NCI-H128 (cell line): ENCODE measurements at regions not wholly inside any gene's neighbourhood (a gene's known extent, or its start where the extent isn't known, plus 50 kb on each side); places are given as distances from the start of the nearest gene placed in this dataset.

Source experiments
- DNase-seq: peaks from one replicate; lab custom pipeline; 2025; ENCODE audit not compliant: unreplicated experiment; lab: John Stamatoyannopoulos, UW

DNA sequence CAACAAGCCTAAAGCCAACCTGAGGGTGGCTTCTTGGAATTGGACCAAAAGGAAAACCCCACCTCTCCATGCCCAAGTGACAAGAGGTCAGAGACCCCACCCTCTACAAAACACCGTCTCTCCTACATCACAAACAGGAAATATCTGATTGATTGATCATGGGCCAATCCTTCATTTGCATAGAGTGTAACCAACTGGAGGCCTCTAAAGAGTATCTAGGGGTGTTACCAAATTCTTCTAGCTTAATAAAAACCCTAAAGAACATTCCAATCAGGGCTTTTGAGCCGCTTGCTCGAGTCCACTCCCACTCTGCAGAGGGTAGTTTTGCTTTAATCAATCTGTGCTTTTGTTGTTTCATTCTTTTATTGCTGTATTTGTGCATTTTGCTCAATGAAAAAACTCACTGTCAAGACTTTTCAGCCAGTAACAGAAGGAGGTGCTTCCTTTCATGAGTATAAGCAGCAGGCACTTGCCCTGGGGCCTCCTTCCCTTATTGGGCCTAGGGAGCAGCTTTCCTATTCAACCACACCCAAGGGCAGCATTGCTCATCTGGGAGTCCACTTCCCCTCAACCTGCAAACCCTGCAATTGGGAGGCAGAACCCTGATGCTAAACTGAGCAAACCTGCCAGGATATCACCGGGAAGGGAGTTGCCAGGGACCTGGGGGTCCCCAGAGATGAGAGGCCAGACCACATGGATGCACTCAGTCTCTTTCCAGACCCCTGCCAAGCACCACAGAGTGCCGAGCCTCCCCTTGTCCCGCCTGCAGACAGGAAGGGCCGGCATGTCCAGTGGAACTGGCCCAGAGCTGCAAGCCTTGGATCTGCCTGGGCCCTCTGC is 154.3 kb upstream of the VSTM2B start:
- DNase-seq: no peak

DNA sequence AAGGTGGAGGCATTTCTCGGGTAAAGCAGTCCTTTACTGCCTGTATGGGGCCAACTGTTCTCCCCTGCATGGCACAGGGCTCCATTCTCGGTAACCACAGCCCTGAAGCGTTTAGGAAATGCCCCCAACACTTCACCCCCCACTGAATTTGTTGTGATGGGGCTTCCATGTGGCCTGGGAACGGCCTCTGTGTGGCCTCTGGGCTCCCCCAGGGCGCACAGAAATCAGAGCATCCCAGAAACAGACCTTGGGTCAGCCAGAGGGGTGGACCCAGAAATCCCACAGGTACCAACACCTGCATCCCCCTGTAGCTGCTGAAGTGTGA is 153.7 kb upstream of the VSTM2B start:
- DNase-seq: no peak

DNA sequence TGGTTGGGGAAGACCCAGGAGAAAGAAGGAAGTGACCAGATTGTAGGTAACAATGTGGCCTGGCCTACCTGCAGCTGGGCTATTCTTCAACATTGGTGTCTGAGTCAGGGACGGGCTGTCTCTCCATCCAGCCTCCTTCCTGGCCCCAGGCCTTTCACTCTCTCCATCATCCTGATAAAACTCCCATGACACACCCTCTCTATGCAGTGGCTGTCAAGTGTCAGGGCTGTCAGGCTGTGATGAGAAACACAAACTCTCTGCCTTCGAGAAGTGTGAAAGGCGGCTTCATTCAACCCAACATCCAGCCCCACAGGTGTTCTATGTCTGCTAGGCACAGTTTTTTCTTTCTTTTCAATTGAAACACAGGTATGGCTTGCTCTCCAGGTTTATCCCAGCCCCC is 153.3 kb upstream of the VSTM2B start:
- no peak for DNase-seq

DNA sequence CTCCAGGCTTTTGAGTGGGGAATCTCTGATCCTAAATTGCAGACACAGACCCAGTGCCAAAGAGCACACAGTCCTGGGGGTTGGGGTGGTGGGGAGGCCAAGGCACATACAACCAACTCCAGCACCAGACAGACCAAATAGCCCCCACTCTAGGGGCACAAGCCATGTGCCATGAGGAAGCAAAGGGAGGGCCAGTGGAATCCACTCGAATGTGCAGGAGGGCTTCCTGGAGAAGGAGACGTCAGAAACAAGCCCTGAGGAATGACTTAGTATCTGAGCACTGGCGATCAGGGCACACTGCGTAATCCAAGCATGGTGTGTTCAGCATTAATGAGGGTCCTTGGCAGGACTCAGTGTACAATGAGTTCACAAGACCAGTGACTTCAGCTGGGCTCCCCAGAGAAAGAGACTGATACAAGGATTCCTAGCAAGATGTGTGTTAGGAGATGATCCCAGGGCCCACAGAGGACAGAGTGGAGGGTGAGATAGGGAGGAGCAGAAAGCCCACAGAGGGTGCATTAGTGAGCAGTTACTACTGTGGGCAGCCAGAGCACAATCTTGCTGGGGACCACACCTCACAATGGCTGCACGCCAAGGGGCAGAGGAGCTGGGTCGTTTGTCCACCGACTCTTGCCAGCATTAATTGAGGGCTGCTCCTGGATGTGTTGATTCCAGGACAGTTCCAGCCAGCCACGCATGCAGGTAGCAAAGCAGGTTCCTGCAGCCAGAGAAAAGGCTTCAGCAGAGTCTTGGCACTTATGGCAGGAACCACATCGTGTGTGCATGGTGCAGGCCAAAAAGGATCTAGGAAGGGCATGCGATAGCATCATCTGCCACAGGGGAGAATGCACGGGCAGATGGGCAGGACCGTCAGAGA is 152.6 kb upstream of the VSTM2B start:
- no peak for DNase-seq

DNA sequence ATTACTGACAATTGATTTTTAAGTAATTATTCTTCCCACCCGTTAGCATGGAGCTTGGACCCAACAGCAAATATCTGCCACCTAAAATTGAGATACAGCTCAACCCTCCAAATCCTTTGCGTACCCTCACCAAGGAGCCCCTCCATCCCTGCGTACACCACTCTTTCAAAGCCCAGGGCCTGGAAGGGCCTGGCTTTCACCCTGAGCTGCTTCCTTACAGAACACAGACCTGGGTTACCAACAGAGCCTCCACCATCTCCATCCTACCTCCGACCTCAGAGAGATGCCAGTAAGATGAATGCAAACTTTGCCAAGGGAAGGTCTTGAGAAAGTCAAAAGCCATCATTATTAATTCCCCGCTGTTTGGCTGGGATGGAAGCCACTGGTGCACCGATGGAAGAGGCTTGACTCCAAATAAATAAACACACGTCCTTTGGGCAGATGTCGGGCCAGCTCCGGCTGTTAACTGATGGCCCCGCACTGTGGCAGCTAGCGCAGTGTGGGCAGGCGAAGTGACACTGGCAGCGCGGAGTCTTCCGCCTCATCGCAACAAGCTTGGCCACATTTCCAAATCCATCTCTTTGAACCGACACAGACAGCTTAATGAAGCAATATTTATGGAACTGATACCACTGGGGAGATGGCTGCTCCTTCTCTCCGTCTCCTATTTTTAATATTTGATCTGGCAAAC is 150.2 kb upstream of the VSTM2B start:
- DNase-seq: no peak

DNA sequence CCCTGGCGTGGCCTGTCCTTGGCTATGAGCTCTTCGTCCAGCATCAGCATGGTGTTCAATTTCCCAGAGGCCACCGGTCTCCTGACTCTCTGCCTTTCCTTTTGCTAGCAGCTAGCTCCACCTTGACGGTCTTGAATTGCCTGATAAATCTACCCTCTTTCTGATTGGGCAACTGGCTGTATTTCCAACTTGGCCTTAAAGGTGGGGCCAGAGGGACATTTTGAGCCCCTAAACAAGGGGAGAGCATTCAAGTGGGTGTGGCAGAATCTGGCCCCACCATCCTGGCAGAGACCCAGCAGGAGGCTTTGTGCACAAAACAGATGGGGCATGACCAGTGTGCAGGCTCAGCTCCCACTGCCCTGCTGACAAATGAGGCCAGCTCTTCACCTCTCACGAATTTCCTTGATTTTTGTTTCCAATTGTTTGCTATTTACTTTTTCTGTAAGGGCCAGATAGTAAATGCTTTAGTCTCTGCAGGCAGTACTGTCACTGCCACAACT is 148.9 kb upstream of the VSTM2B start:
- DNase-seq: no peak

DNA sequence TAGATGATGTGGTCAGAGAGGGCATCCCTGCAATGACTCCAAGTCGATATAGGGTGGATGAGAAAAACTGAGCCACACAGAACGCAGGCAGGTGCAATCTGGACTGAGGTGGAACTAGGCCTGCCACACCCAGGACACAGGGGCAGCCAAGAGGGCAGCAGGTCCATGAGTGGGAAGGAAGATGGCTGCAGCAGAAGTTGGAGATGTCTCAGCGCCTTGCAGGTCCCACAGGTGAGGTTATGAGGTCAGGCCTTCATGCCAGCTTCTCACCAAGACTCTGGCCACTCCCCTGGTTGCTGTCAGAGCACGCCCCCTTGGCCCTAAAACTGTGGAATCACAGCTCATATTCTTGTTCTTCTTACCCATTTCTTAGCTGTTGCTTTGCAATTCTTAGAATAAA is 147.7 kb upstream of the VSTM2B start:
- no peak for DNase-seq

DNA sequence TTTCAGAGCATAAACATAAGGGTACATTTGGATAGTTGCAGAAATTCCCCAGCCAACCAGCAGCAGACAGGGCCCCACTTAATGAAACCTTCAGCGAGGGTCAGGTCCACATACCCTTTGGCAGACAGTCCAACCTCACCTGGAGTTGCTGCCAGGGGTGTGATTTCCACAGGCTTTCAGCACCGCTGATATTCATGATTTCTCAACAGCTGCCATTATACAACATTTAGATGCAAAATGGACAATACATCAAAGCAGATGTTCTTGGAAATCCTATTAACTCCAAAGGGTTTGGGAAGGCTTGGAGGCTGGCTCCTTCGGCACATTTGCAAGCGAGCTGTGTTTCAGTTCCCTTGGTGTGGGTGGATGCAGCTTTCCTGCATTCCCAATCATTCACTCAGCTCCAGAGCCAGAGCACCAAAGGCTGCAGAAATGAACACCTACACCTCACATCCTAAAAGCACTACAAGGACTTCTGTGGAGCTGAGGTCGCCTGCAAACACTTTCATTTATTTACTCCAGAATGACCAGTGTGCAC is 147.2 kb upstream of the VSTM2B start:
- no peak for DNase-seq

DNA sequence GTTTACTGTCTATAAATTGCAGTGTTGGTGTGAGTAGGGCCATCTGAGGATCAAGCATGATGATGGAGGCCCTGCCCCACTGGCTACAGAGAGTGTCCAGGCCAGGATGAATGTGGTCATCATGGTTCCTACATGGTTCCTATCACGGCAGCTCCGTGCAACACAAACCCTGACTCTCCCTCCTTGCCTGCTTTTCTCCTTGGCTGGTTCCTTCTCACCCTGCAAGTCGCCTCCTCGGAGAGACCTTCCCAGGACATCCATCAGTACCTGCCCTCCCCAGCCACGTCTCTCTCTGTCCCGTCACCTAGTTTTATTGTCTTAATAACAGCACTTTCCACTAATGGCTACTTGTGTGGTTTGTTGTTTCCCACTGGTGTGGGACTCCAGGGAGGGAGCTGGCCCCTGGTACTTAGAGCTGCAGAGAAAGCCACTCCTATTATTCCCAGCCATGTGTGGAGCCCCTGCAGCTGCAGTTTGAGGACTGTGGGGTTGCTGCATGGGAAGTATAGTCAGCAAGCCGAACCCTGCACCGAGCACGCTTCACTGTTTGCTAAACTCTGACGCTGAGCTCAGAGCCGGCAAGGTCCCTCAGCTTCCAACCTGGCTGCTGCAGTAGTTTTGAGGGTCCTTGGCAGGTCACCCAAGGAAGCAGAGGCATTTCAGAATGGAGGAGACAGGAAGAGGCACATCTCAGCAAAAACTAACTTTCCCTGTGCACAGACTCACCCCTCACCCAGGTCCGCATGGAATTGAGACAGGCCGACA is 146.4 kb upstream of the VSTM2B start:
- no peak for DNase-seq

DNA sequence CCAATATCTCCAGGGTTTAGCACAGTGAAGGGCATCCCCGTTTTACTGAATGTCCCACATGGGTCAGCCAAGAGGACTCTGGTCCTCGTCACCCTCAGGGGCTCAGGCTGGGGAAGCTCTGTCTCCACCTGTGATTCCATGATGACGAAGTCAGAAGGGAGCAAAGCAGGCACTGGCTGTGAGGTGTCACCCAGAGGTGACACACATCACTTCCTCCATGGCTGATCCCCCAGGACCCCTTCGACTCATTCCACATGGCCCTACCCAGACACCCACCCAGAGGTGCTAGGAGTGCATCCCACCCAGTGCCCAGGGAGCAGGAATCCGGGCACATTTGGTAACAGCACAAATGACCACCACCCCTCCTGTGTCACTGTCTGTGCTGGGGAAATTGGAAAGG is 145.2 kb upstream of the VSTM2B start:
- no peak for DNase-seq

DNA sequence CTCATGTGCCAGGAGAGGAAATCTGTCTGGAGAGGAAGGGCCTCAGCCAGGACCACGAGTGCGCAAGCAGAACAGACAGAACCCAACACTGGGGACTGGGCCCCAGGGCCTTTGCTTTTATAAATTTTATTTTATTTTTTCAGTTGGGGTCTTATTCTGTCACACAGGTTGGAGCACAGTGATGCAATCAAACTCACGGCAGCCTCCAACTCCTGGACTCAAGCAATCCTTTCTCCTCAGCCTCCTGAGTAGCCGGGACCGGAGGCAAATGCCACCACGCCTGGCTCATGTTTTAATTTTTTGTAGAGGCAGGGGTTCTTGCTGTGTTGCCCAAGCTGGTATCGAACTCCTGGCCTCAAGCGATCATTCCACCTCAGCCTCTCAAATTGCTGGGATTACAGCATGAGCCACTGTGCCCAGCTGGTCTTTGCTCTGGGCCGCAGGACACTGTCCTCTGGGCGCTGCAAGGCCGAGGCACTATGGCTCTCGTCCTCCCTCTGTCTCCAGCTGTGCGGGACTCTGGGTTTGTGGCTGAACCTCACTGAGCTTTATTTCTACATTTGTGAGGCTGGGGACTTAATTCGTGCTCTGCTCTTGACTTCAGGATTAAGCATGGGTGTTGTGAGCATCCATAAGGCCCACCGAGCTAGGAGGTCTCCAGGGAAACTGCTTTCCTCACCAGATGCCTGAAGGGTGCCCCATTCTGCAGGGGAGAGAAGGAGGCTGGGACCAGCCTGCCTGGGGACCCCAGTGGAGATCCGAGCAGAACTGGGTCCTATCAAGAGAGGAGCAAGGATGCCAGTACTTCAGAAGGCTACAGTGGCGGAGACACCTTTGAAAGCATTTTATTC is 144.2 kb upstream of the VSTM2B start:
- DNase-seq: no peak

DNA sequence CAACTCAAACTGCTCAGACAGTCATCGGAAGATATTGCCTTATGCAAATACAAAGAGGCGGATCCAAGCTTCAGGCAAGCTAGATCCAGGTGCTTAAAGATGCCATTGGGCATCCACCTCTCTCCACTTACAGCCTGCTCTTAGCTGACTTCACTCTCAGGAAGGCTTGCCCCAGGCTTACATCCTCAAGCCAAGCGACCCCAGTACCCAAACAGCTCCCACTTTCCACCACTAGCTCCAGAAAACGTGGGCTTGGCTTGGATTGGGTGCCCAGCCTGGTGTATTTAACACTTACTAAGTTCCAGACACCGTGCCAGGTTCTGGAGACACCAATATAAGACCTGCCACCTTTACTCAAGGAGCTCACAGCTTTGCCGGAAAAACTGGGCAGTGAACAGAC is 142.1 kb upstream of the VSTM2B start:
- no peak for DNase-seq

DNA sequence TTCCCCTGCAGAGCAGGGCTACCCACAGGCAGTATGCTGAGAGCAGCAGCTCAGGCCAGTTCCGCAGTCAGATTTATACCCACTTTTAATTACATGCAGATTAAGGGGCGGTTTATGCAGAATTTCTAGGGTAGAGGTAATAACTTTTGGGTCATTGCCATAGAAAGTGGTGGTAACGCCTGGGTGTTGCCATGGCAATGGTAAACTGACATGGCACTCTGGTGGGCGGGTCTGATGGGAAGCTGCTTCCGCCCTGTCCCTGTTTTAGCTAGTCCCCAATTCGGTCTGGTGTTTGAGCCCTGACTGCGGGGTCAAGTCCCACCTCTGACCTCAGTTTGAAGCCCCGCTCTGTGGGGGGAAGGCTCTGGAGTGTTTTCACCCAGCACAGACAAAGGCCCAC is 141.1 kb upstream of the VSTM2B start:
- DNase-seq: no peak

DNA sequence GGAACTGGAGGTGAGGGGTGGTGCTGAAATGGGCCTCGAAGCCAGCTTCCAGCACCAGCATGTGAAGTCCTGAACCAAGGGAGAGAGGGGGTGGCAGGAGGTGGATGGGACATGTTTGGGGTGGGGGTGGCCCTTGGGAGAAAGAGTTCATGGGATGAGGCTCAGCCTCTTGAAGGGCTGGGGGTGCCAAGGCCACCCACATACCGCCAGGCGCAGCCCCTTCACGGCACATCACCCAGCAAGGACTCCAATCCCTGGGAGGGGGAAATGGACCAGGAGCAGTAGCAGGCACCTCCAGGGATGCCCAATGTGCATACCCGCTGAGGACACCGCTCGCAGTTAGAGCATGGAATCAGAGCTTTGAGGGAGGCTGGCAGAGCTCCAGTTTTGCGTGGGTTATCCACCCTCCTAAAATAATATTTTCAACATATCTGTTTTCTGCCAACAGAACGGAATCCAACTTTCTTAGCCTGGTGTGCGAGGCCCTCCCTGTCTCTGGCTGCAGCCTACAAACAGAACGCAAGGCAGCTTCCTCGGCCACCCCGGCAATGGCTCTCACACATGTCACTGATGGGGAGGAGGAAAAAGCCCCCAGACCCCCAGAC is 140.5 kb upstream of the VSTM2B start:
- DNase-seq: no peak

DNA sequence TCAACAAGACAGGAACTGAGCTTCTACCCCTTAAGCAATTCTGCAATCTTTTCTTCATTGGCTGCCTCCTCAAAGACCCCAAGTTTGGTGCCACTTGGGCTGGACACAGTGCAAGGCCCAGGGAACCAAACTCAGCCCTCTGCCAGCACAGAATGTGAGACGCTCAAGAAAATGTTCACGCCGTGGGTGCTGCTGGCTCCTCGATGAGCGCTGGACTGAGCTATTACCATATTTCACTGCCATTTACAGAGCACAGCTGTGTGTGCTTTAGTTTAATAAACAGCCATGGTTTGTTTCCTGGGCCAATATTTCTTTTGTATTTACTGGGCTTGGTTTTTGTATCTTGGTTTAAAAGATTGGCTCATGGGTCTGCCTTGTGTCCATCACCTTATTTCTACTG is 138.8 kb upstream of the VSTM2B start:
- no peak for DNase-seq

DNA sequence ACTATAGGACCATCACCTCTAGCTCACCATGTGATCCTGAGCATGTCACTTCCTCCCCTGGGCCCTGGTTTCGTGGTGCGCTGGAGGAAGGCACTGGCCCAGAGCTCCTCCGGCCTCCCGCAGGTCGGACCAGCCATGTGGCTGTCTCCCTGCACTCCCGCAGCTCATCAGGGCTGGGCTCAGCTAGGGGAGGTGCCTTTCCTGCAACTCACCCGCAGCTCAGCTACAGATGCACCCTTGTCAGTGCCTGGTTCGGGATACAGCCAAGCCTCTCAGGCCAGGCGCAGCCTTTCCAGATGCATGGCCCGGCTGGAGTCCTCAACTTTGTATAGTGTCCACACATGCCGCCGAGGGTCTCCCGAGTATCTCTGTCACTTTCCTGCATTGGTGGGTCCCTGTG is 138.2 kb upstream of the VSTM2B start:
- DNase-seq: no peak

DNA sequence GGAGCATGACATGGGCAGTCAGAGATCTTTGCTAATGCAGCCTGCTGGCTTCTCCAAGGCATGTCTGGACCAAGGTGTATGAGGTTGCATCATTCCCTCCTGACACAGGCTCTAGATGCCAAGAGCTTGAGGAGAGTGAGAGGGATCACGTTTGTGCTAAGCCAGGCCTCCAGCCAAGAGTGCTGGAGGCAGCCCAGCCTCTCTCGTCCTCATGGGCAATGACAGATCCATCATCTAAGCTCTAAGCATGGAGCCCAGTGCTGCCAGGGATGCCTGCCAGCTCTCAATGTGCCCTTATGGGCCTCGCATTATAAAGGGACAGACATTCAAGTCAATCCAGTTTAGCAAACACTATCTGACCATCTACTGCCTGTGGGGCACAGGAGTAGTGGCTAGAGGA is 136.3 kb upstream of the VSTM2B start:
- DNase-seq: no peak

DNA sequence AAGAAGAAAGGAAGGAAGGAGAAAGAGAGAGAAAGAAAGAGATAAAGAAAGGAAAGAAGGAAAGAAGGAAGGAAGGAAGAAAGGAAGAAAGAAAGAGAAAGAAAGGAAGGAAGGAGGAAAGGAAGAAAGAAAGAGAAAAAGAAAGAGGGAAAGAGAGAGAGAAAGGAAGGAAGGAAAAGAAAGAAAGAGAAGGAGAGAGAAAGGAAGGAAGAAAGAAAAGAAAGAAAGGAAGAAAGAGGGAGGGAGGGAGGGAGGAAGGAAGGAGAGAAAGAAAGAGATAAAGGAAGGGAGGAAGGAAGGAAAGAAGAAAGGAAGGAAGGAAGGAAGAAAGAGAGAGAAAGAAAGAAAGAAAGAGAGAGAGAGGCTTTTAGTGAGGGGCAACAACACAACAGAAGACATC is 135.1 kb upstream of the VSTM2B start:
- no peak for DNase-seq

DNA sequence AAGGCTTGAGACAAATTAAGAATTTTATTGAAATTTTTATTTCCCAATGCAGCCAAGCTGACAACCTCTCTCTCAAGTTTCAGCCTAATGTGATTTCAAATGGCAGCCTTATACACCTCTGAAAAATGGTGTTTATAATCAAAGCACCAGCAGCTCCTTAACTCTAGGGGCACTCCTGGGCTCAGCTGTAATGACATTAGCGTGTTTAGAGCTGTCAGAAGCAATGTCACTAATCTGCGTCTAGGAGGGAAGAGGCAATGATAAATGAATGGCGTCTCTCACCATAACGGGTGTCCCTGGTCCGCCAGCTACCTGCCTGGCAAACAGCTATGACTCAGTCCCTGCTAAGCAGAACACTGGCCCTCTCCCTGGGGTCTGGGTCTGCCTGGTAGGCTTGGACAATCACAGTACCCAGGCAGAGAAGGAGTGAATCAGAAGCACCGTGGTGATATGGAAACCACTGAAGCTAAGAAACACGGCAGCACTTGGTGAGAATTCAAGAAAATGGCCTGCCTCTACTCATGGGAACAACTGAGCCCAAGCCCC is 131.8 kb upstream of the VSTM2B start:
- DNase-seq: no peak
